ENCODE measurements at regions not wholly inside any gene's neighbourhood (a gene's known extent, or its start where the extent isn't known, plus 50 kb on each side); places are given as distances from the start of the nearest gene placed in this dataset.
"Not testable (repeated sequence)": the region's sequence is repeated elsewhere in the genome, so short reads cannot be mapped to it uniquely, and the experiment has no call there.

DNA sequence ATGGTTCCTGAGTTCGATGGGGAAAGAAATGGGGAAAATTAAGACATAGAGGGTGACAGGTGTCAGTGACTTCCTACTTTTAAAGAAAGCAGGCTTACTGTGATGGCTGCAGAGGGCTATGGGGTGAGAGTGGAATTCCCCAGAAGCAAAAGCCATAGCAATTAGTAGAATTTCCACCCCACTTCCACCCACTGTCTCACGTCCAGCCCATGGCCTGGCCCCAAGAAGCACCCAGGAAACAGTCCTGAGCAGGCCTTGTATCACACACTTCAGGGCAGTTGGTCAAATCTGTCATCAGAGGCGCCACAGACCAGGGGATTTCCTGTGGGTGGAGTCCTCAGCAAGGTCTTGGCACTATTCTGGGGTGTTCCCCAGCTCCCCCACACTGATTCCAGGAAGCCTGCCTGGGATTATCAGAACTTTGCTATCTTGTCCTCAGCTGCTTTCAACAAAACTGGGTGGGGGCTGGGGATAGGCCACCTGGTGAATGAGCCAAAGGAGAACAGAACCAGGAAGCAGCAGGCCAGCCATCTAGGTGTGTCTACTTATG, 120.1 kb upstream of the CCND2 start:
- H3K9ac ChIP-seq (ENCODE audit: low read length) = no peak overlapping the region
- H3K79me2 ChIP-seq (ENCODE audit: insufficient read depth, low read length) = no peaks in the 10 kb centered on the region
- no peaks in the 10 kb centered on the region for H3K9me3 ChIP-seq (ENCODE audit: low read length)
- no peaks in the 10 kb centered on the region for H3K36me3 ChIP-seq (ENCODE audit: insufficient read depth, low read length)
- H3K4me3 ChIP-seq (ENCODE audit: low read depth, low read length, poor library complexity, severe bottlenecking) = no peak overlapping the region
- H3K9me2 ChIP-seq (ENCODE audit: low read depth, low read length) = no peaks in the 10 kb centered on the region
- H2AFZ ChIP-seq (ENCODE audit: low read length) = no peak overlapping the region
- no peaks in the 10 kb centered on the region for H4K20me1 ChIP-seq (ENCODE audit: insufficient read depth, low read length)
- no peak overlapping the region for H3K4me2 ChIP-seq (ENCODE audit: low read length)
- no peaks in the 10 kb centered on the region for H3K4me1 ChIP-seq (ENCODE audit: insufficient read depth, low read length, severe bottlenecking)
- H3K27me3 ChIP-seq (ENCODE audit: insufficient read depth, low read length) = no peaks in the 10 kb centered on the region
- no peak overlapping the region for H3K27ac ChIP-seq (ENCODE audit: low read depth, low read length, poor library complexity, severe bottlenecking)
- H3F3A ChIP-seq (ENCODE audit: insufficient read depth, low read length) = no peaks in the 10 kb centered on the region
- TF ChIP-seq, protein P1, sequence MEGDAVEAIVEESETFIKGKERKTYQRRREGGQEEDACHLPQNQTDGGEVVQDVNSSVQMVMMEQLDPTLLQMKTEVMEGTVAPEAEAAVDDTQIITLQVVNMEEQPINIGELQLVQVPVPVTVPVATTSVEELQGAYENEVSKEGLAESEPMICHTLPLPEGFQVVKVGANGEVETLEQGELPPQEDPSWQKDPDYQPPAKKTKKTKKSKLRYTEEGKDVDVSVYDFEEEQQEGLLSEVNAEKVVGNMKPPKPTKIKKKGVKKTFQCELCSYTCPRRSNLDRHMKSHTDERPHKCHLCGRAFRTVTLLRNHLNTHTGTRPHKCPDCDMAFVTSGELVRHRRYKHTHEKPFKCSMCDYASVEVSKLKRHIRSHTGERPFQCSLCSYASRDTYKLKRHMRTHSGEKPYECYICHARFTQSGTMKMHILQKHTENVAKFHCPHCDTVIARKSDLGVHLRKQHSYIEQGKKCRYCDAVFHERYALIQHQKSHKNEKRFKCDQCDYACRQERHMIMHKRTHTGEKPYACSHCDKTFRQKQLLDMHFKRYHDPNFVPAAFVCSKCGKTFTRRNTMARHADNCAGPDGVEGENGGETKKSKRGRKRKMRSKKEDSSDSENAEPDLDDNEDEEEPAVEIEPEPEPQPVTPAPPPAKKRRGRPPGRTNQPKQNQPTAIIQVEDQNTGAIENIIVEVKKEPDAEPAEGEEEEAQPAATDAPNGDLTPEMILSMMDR (IDR thresholded peaks at IDR 0.05; ENCODE audit: low read length) = no peak
- no peak for TF ChIP-seq EZH2 (IDR thresholded peaks at IDR 0.05; ENCODE audit: borderline replicate concordance, low read length)

- no peak overlapping the region for H2AFZ ChIP-seq (ENCODE audit: low read length)
- H3K79me2 ChIP-seq (ENCODE audit: insufficient read depth, low read length) = no peaks in the 10 kb centered on the region
- no peaks in the 10 kb centered on the region for H3K36me3 ChIP-seq (ENCODE audit: insufficient read depth, low read length)
- TF ChIP-seq EZH2 (IDR thresholded peaks at IDR 0.05; ENCODE audit: borderline replicate concordance, low read length) = no peak
- TF ChIP-seq, protein P1 (IDR thresholded peaks at IDR 0.05; ENCODE audit: low read length) = no peak
- no peaks in the 10 kb centered on the region for H3F3A ChIP-seq (ENCODE audit: insufficient read depth, low read length)
- H4K20me1 ChIP-seq (ENCODE audit: insufficient read depth, low read length) = no peaks in the 10 kb centered on the region
- no peak overlapping the region for H3K9ac ChIP-seq (ENCODE audit: low read length)
- H3K27ac ChIP-seq (ENCODE audit: low read depth, low read length, poor library complexity, severe bottlenecking) = no peak overlapping the region
- H3K27me3 ChIP-seq (ENCODE audit: insufficient read depth, low read length) = no peaks in the 10 kb centered on the region
- H3K9me3 ChIP-seq (ENCODE audit: low read length) = no peaks in the 10 kb centered on the region
- H3K4me2 ChIP-seq (ENCODE audit: low read length) = no peak overlapping the region
- no peaks in the 10 kb centered on the region for H3K4me1 ChIP-seq (ENCODE audit: insufficient read depth, low read length, severe bottlenecking)
- H3K9me2 ChIP-seq (ENCODE audit: low read depth, low read length) = no peaks in the 10 kb centered on the region
- no peak overlapping the region for H3K4me3 ChIP-seq (ENCODE audit: low read depth, low read length, poor library complexity, severe bottlenecking)
Observed at GRCh38 chr12:4152145-4152795, 121.3 kb upstream of the CCND2 start.

- no peaks in the 10 kb centered on the region for H4K20me1 ChIP-seq (ENCODE audit: insufficient read depth, low read length)
- H3K9me2 ChIP-seq (ENCODE audit: low read depth, low read length) = no peaks in the 10 kb centered on the region
- no peaks in the 10 kb centered on the region for H3K36me3 ChIP-seq (ENCODE audit: insufficient read depth, low read length)
- no peaks in the 10 kb centered on the region for H3K27me3 ChIP-seq (ENCODE audit: insufficient read depth, low read length)
- no peak overlapping the region for H3K9ac ChIP-seq (ENCODE audit: low read length)
- no peak overlapping the region for H3K27ac ChIP-seq (ENCODE audit: low read depth, low read length, poor library complexity, severe bottlenecking)
- no peak overlapping the region for H2AFZ ChIP-seq (ENCODE audit: low read length)
- no peaks in the 10 kb centered on the region for H3K9me3 ChIP-seq (ENCODE audit: low read length)
- H3K4me3 ChIP-seq (ENCODE audit: low read depth, low read length, poor library complexity, severe bottlenecking) = no peak overlapping the region
- H3F3A ChIP-seq (ENCODE audit: insufficient read depth, low read length) = no peaks in the 10 kb centered on the region
- TF ChIP-seq, protein P1 (IDR thresholded peaks at IDR 0.05; ENCODE audit: low read length) = no peak
- no peak for TF ChIP-seq EZH2 (IDR thresholded peaks at IDR 0.05; ENCODE audit: borderline replicate concordance, low read length)
- H3K4me2 ChIP-seq (ENCODE audit: low read length) = no peak overlapping the region
- no peaks in the 10 kb centered on the region for H3K4me1 ChIP-seq (ENCODE audit: insufficient read depth, low read length, severe bottlenecking)
- no peaks in the 10 kb centered on the region for H3K79me2 ChIP-seq (ENCODE audit: insufficient read depth, low read length)
Observed at GRCh38 chr12:4151362-4152121, 122.0 kb upstream of the CCND2 start.

DNA sequence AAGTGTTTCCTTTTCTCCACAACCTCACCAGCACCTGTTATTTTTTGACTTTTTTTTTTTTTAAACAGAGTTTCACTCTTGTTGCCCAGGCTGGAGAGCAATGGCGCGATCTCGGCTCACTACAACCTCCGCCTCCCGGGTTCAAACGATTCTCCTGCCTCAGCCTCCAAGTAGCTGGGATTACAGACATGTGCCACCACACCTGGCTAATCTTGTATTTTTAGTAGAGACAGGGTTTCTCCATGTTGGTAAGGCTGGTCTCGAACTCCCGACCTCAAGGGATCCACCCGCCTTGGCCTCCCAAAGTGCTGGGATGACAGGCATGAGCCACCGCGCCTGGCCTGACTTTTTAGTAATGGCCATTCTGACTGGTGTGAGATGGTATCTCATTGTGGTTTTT, 123.2 kb upstream of the CCND2 start:
- not testable (repeated sequence) for H3K36me3 ChIP-seq (ENCODE audit: insufficient read depth, low read length); H3K4me3 ChIP-seq (ENCODE audit: low read depth, low read length, poor library complexity, severe bottlenecking); H4K20me1 ChIP-seq (ENCODE audit: insufficient read depth, low read length); H3K27me3 ChIP-seq (ENCODE audit: insufficient read depth, low read length); H3K9me3 ChIP-seq (ENCODE audit: low read length); H3K27ac ChIP-seq (ENCODE audit: low read depth, low read length, poor library complexity, severe bottlenecking); H3K9ac ChIP-seq (ENCODE audit: low read length); H3K79me2 ChIP-seq (ENCODE audit: insufficient read depth, low read length); H3K4me1 ChIP-seq (ENCODE audit: insufficient read depth, low read length, severe bottlenecking); H2AFZ ChIP-seq (ENCODE audit: low read length); H3F3A ChIP-seq (ENCODE audit: insufficient read depth, low read length); H3K4me2 ChIP-seq (ENCODE audit: low read length); H3K9me2 ChIP-seq (ENCODE audit: low read depth, low read length)

Measured in OCI-LY1 (cell line).